GM06990 (cell line): ENCODE measurements at regions not wholly inside any gene's neighbourhood (a gene's known extent, or its start where the extent isn't known, plus 50 kb on each side); places are given as distances from the start of the nearest gene placed in this dataset.

Experiments
- DNase-seq: peaks from one replicate; pipeline ENCODE4 v3.0.0-alpha.2; 2011; ENCODE audit not compliant: insufficient read length; ENCODE audit errors: extremely low read depth
- H3K27me3 ChIP-seq: replicated peaks from 2 replicates; pipeline ENCODE4 v1.6.0; 2011; ENCODE audit warnings: low read length; ENCODE audit not compliant: control insufficient read depth, insufficient read depth
- H3K36me3 ChIP-seq: 2 replicates; pipeline ENCODE4 v1.5.1; 2011; ENCODE audit warnings: low read length; ENCODE audit not compliant: control insufficient read depth, insufficient read depth
- H3K4me3 ChIP-seq: replicated peaks from 2 replicates; pipeline ENCODE4 v1.5.1; 2011; ENCODE audit warnings: low read depth, mild to moderate bottlenecking, control low read depth, low read length
- TF ChIP-seq, protein P1 (sequence below): IDR thresholded peaks from 2 replicates; pipeline ENCODE4 v1.5.1; 2011; ENCODE audit warnings: low read length, control low read depth, mild to moderate bottlenecking, inconsistent platforms; ENCODE audit not compliant: insufficient read depth, poor library complexity, severe bottlenecking

DNA sequence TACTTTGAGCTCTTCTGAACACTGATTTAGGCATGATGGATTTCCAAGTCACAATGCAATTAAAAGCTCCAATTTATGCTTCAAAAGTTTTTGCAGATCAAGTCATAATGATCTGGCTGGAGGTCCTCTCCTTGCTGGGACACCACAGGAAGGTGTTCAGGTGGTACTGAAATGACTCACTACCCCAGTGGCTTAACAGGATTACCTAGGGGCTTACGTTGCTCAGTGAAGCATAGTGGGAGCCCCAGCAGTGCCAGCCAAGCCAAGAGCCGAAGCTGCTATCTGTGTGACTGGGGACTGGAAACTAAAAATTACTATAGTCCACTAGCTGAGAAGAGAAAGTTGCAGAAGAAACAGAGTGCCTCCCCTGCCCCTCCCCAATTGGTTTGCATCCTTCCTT, 110.1 kb upstream of the LPP start:
- H3K27me3 ChIP-seq = peaks cover 1% of the 10 kb centered on the region
- TF ChIP-seq, protein P1, sequence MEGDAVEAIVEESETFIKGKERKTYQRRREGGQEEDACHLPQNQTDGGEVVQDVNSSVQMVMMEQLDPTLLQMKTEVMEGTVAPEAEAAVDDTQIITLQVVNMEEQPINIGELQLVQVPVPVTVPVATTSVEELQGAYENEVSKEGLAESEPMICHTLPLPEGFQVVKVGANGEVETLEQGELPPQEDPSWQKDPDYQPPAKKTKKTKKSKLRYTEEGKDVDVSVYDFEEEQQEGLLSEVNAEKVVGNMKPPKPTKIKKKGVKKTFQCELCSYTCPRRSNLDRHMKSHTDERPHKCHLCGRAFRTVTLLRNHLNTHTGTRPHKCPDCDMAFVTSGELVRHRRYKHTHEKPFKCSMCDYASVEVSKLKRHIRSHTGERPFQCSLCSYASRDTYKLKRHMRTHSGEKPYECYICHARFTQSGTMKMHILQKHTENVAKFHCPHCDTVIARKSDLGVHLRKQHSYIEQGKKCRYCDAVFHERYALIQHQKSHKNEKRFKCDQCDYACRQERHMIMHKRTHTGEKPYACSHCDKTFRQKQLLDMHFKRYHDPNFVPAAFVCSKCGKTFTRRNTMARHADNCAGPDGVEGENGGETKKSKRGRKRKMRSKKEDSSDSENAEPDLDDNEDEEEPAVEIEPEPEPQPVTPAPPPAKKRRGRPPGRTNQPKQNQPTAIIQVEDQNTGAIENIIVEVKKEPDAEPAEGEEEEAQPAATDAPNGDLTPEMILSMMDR = no peak
- DNase-seq = no peak
- H3K36me3 ChIP-seq = no peaks in the 10 kb centered on the region
- no peak overlapping the region for H3K4me3 ChIP-seq

DNA sequence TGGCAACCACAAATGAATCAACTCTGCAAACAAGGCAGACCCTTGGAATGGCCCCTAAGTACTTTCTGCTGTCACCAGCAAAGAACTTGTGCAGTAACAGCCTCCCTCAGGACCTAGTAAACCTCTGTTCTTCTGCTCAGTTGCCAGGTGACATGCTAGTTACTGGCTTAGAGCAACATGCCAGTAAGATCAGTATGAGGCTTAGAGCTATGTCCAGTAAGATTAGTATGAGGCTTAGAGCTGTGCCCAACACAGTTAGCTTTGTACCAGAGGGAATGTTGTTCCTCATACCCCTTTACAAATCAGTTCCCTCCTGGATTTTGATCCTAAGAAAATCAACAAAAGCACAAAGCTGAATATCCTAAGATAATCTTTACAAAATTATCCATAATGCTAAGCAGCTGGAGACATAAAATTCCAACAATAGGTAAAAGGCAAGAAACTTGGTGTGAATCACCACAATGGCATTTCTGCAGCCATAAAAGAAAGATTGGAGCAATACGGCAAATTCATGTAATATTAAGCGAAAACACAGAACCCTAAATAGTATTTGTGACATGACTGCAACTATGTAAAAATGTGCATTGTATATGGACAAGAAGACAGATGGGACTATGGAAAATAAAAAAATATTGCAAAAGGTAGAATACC, 107.3 kb upstream of the LPP start:
- TF ChIP-seq, protein P1 = no peak
- DNase-seq = no peak
- Histone ChIP-seq H3K4me3 (no peak overlapping the region), H3K27me3 (peaks cover 3% of the 10 kb centered on the region), H3K36me3 (no peaks in the 10 kb centered on the region)

DNA sequence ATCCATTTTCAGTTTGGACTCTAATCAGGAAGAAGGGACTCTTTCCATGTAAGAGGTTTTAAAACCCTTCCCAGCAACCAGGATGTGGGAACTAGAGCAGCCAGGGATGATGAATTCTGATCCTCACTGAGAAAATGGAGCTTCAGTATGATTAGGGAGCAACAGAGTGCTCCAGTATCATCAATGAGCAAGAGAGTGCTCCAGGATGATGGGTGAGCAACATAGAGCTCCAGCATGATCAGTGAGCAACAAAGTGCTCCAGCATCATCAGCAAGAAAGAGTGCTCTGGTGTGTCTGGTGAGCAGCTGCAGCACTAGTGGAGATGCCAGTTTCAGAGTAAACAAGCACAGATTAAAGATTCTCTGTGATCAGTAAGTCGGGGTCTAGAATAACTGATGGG, 106.4 kb upstream of the LPP start:
- H3K27me3 ChIP-seq = peaks cover 3% of the 10 kb centered on the region
- TF ChIP-seq, protein P1 = no peak
- no peak for DNase-seq
- H3K4me3 ChIP-seq = no peak overlapping the region
- no peaks in the 10 kb centered on the region for H3K36me3 ChIP-seq

DNA sequence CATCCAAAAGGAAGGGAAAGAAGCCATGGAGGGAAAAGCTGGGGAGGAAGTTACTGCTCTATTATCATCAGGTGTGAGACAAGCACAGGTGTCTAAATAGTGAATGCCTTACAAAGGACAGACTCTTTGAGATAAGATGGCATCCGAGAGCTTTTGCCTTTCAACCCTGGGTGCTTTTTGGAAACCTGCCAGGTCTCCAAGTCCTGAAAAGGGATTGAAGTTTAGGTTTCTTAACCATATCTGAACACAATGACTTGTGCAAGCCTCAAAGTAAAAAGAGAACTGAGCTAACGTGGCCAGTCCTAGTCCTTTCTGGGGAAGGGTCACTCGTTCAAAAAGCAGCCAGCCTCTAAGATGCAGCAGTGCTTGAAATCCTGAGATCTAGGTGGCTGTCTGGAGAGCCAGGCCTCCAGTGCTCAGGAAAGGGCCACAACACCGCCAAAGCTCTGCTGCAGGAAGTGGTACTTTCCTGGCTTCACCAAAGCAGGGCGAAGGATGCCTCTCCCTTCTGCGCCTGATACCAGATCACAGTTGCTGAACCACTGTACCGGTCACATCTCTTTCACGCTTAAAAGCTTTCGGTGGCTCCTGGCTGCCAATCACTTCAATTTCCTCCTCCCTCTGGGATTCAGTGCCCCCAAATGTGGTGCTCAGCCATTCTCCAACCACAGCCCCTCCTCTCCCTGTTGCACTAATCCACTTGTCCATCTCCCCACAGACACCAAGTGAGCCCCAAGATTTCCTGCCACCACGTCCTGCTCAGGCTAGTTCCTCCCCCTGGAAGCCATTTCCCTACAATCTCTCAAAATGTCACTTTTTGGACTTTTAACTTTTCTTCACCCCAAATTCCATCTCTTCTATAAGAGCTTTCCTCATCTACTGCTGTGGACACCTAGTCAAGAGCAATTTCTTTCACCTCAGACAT, 104.1 kb upstream of the LPP start:
- DNase-seq = no peak

DNA sequence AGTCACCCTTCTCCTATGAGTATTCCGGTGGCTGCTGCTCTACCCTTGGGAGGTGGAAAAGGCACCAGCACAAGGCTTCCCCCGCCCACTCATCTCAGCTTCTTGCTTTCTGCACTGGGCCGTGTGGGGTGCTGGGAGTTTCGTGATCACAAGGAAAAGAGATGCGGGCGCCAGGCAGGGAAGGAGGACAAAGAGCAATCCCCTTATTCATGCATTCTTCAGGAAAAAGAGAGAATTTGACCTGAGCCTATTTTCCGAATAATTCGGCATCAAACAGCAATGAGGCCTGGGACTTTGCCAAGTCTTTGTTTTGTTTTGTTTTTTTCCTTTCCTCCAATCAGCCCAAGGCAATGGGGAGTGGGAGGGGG, 102.2 kb upstream of the LPP start:
- no peak for DNase-seq
- Histone ChIP-seq H3K36me3 (no peaks in the 10 kb centered on the region), H3K4me3 (no peak overlapping the region), H3K27me3 (peaks cover 1% of the 10 kb centered on the region; the same call in 1 of the 2 replicates)
- TF ChIP-seq, protein P1 = no peak

More for the DNA sequence above, 104.1 kb upstream of the LPP start:
- TF ChIP-seq, protein P1 = no peak
- no peak overlapping the region for H3K4me3 ChIP-seq
- H3K27me3 ChIP-seq = peaks cover 1% of the 10 kb centered on the region; the same call in 1 of the 2 replicates
- H3K36me3 ChIP-seq = no peaks in the 10 kb centered on the region
